OCI-LY3 (cell line): ENCODE measurements at regions not wholly inside any gene's neighbourhood (a gene's known extent, or its start where the extent isn't known, plus 50 kb on each side); places are given as distances from the start of the nearest gene placed in this dataset.

ENCODE experiments used
- H2AFZ ChIP-seq: fragments of 200-600, 300-600 bp; shearing (Covaris generic); 2 replicates; pipeline ENCODE4 v1.6.0; 2014; ENCODE audit warnings: antibody characterized with exemption, low read depth, low read length
- H3K27ac ChIP-seq: fragments of 200-600, 300-600 bp; sonication (generic); 2 replicates; pipeline ENCODE4 v1.5.1; 2014; ENCODE audit warnings: mild to moderate bottlenecking, low read length, moderate library complexity, mixed read lengths
- H3K27me3 ChIP-seq: fragments of 200-600, 300-600 bp; sonication (generic); 2 replicates; pipeline ENCODE4 v1.6.1; 2014; ENCODE audit warnings: low read depth, low read length, mixed read lengths
- H3K36me3 ChIP-seq: fragments of 200-600, 300-600 bp; sonication (generic); replicated peaks from 2 replicates; pipeline ENCODE3; 2014; ENCODE audit warnings: low read depth, low read length, mixed read lengths
- H3K4me1 ChIP-seq: fragments of 300-600, 200-600 bp; sonication (generic); 2 replicates; pipeline ENCODE4 v1.6.1; 2014; ENCODE audit warnings: low read length, mixed read lengths
- H3K4me2 ChIP-seq: fragments of 200-600, 300-600 bp; sonication (generic); 2 replicates; pipeline ENCODE4 v1.6.1; 2014; ENCODE audit warnings: low read length, mixed read lengths
- H3K4me3 ChIP-seq: fragments of 300-600, 200-600 bp; sonication (generic); 2 replicates; pipeline ENCODE4 v1.5.1; 2014; ENCODE audit warnings: antibody characterized with exemption, mild to moderate bottlenecking, low read length, moderate library complexity
- H3K79me2 ChIP-seq: fragments of 300-600, 200-600 bp; shearing (Covaris generic); 2 replicates; pipeline ENCODE4 v1.6.1; 2014; ENCODE audit warnings: mild to moderate bottlenecking, low read length, mixed read lengths
- H3K9ac ChIP-seq: fragments of 300-600, 200-600 bp; shearing (Covaris generic); 2 replicates; pipeline ENCODE4 v1.6.0; 2014; ENCODE audit warnings: mild to moderate bottlenecking, low read length, moderate library complexity
- H3K9me3 ChIP-seq: fragments of 200-600, 300-600 bp; shearing (Covaris generic); 2 replicates; pipeline ENCODE4 v1.6.1; 2014; ENCODE audit warnings: low read length, mixed read lengths; ENCODE audit not compliant: insufficient read depth
- H4K20me1 ChIP-seq: fragments of 200-600, 300-600 bp; sonication (generic); 2 replicates; pipeline ENCODE4 v1.6.1; 2016; ENCODE audit warnings: low read length, mixed read lengths; ENCODE audit not compliant: insufficient read depth
- EZH2phosphoT487 ChIP-seq: fragments of 200-600 bp; shearing (Covaris generic); IDR thresholded peaks from 2 replicates; pipeline ENCODE4 v1.6.1; 2018; ENCODE audit warnings: antibody characterized with exemption, mixed run types, low read depth
- TF ChIP-seq, protein P1 (sequence below): fragments of 200-600, 300-600 bp; sonication (generic); IDR thresholded peaks from 2 replicates; pipeline ENCODE4 v1.5.1; 2014; ENCODE audit warnings: antibody characterized with exemption, low read length, low read depth

DNA sequence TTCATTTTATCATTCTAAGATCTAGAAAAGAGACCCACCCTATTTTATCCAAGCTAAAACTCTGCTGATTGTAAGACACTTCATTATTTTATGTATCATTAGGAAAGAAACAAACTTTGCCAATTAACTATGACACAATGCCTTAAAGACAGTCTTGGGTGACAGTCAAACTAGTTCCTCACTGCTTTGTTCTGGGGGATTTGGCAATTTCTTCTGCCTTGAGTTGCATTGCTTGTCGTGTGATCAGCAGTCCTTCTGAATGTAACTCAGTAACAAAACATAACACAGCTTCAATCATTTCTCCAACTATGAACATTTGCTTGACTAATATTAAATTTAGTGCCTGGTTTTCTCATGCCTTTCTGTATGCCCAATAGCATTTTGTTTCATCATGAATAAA, 577.9 kb upstream of the DIPK2B start:
- Histone ChIP-seq H3K27me3 (no peaks in the 10 kb centered on the region), H3K4me1 (no peaks in the 10 kb centered on the region), H3K4me2 (no peak overlapping the region), H3K27ac (no peak overlapping the region), H3K79me2 (no peaks in the 10 kb centered on the region), H3K4me3 (no peak overlapping the region), H3K36me3 (no peaks in the 10 kb centered on the region), H2AFZ (no peak overlapping the region), H3K9me3 (no peaks in the 10 kb centered on the region), H3K9ac (no peak overlapping the region), H4K20me1 (no peaks in the 10 kb centered on the region)
- no peak for TF ChIP-seq EZH2phosphoT487
- TF ChIP-seq, protein P1, sequence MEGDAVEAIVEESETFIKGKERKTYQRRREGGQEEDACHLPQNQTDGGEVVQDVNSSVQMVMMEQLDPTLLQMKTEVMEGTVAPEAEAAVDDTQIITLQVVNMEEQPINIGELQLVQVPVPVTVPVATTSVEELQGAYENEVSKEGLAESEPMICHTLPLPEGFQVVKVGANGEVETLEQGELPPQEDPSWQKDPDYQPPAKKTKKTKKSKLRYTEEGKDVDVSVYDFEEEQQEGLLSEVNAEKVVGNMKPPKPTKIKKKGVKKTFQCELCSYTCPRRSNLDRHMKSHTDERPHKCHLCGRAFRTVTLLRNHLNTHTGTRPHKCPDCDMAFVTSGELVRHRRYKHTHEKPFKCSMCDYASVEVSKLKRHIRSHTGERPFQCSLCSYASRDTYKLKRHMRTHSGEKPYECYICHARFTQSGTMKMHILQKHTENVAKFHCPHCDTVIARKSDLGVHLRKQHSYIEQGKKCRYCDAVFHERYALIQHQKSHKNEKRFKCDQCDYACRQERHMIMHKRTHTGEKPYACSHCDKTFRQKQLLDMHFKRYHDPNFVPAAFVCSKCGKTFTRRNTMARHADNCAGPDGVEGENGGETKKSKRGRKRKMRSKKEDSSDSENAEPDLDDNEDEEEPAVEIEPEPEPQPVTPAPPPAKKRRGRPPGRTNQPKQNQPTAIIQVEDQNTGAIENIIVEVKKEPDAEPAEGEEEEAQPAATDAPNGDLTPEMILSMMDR: no peak

- no peak overlapping the region for H3K4me2 ChIP-seq
- H3K79me2 ChIP-seq: no peaks in the 10 kb centered on the region
Observed at GRCh38 chrX:45777366-45777765, 576.7 kb upstream of the DIPK2B start.

GRCh38 chrX:45775468-45775867, 574.8 kb upstream of the DIPK2B start:
- H3K79me2 ChIP-seq: peaks cover 16% of the 10 kb centered on the region

More at GRCh38 chrX:45777366-45777765, 576.7 kb upstream of the DIPK2B start:
- H3K36me3 ChIP-seq: no peaks in the 10 kb centered on the region
- peaks cover 4% of the 10 kb centered on the region; the same call in 1 of the 2 replicates for H3K4me1 ChIP-seq
- no peaks in the 10 kb centered on the region for H4K20me1 ChIP-seq
- H3K9ac ChIP-seq: no peak overlapping the region
- no peak for TF ChIP-seq EZH2phosphoT487
- TF ChIP-seq, protein P1: no peak
- no peak overlapping the region for H3K4me3 ChIP-seq
- no peak overlapping the region for H2AFZ ChIP-seq
- H3K27ac ChIP-seq: no peak overlapping the region
- no peaks in the 10 kb centered on the region for H3K9me3 ChIP-seq
- H3K27me3 ChIP-seq: no peaks in the 10 kb centered on the region

DNA sequence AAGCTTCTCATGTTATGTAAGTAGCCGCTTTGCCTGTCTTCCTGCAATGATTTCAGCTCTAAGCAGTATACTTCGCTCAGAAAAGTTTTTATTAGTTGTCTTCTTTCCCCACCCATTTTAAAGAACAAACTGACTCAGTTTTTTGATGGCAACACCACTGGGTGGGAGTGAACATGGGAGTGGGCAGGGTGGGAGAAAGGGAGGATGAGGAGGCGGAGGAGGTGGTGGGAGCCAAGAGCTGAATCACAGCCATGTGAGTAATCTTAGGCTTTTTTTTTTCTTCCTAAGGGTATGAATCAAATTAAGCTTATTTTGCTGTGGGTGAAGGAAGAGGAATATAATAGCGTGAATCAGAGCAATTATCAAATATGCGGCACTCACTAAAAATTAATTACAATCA, 574.3 kb upstream of the DIPK2B start:
- no peak overlapping the region for H3K4me3 ChIP-seq
- peaks cover 21% of the 10 kb centered on the region for H3K79me2 ChIP-seq
- H3K4me1 ChIP-seq: peaks cover 23% of the 10 kb centered on the region

More at GRCh38 chrX:45775468-45775867, 574.8 kb upstream of the DIPK2B start:
- H4K20me1 ChIP-seq: no peaks in the 10 kb centered on the region
- no peak overlapping the region for H3K4me2 ChIP-seq
- TF ChIP-seq, protein P1: no peak
- no peak for TF ChIP-seq EZH2phosphoT487
- H2AFZ ChIP-seq: no peak overlapping the region
- H3K4me1 ChIP-seq: peaks cover 22% of the 10 kb centered on the region
- no peaks in the 10 kb centered on the region for H3K27me3 ChIP-seq
- H3K9me3 ChIP-seq: no peaks in the 10 kb centered on the region
- H3K9ac ChIP-seq: no peak overlapping the region
- no peak overlapping the region for H3K4me3 ChIP-seq
- no peak overlapping the region for H3K27ac ChIP-seq
- H3K36me3 ChIP-seq: no peaks in the 10 kb centered on the region

More for the DNA sequence above, 574.3 kb upstream of the DIPK2B start:
- H3K9ac ChIP-seq: no peak overlapping the region
- H4K20me1 ChIP-seq: no peaks in the 10 kb centered on the region
- H2AFZ ChIP-seq: no peak overlapping the region
- H3K27ac ChIP-seq: no peak overlapping the region
- H3K9me3 ChIP-seq: no peaks in the 10 kb centered on the region
- TF ChIP-seq, protein P1: no peak
- TF ChIP-seq EZH2phosphoT487: no peak
- no peak overlapping the region for H3K4me2 ChIP-seq
- H3K27me3 ChIP-seq: no peaks in the 10 kb centered on the region
- H3K36me3 ChIP-seq: no peaks in the 10 kb centered on the region
